ENCODE measurements at regions not wholly inside any gene's neighbourhood (a gene's known extent, or its start where the extent isn't known, plus 50 kb on each side); places are given as distances from the start of the nearest gene placed in this dataset.
"Not testable (repeated sequence)": the region's sequence is repeated elsewhere in the genome, so short reads cannot be mapped to it uniquely, and the experiment has no call there.

- peak; percentile 48 for DNase-seq
These were observed 128.5 kb downstream of the ART5 start for GRCh38 chr11:3513311-3513710.

GRCh38 chr11:3512751-3513150 is 129.0 kb downstream of the ART5 start:
- peak; percentile 78 for DNase-seq

GRCh38 chr11:3512133-3512703 is 129.6 kb downstream of the ART5 start:
- peak; percentile 63 for DNase-seq

GRCh38 chr11:3511416-3512132 is 130.2 kb downstream of the ART5 start:
- peak; percentile 81 for DNase-seq

- peak; percentile 51 for DNase-seq
These were observed 130.6 kb upstream of the ZNF195 start for GRCh38 chr11:3509563-3509962.

- DNase-seq, result not testable (repeated sequence)
These were observed 120.3 kb upstream of the ZNF195 start for GRCh38 chr11:3499198-3499597.

GRCh38 chr11:3498356-3498755 is 119.4 kb upstream of the ZNF195 start:
- peak; percentile 56 for DNase-seq

- not testable (repeated sequence) for DNase-seq
These were observed 114.2 kb upstream of the ZNF195 start for GRCh38 chr11:3493152-3493551.

- DNase-seq, result not testable (repeated sequence)
These were observed 109.1 kb upstream of the ZNF195 start for GRCh38 chr11:3488003-3488402.

GRCh38 chr11:3485737-3486136 is 106.8 kb upstream of the ZNF195 start:
- DNase-seq, result not testable (repeated sequence)

GRCh38 chr11:3476937-3477885 is 98.3 kb upstream of the ZNF195 start:
- peak; percentile 10 for DNase-seq

- DNase-seq, result not testable (repeated sequence)
These were observed 97.4 kb upstream of the ZNF195 start for GRCh38 chr11:3476084-3476936.

- DNase-seq, result peak; percentile 19
These were observed 90.0 kb upstream of the ZNF195 start for GRCh38 chr11:3468963-3469362.

- DNase-seq, result not testable (repeated sequence)
These were observed 88.7 kb upstream of the ZNF195 start for GRCh38 chr11:3467599-3467998.

GRCh38 chr11:3455666-3456065 is 76.7 kb upstream of the ZNF195 start:
- DNase-seq, result peak; percentile 71

GRCh38 chr11:3454844-3455243 is 75.9 kb upstream of the ZNF195 start:
- DNase-seq, result peak; percentile 84

- not testable (repeated sequence) for DNase-seq
These were observed 74.8 kb upstream of the ZNF195 start for GRCh38 chr11:3453596-3454256.

GRCh38 chr11:3450822-3451221 is 71.9 kb upstream of the ZNF195 start:
- DNase-seq, result not testable (repeated sequence)

GRCh38 chr11:3445535-3445934 is 66.6 kb upstream of the ZNF195 start:
- DNase-seq, result not testable (repeated sequence)

- not testable (repeated sequence) for DNase-seq
These were observed 65.4 kb upstream of the ZNF195 start for GRCh38 chr11:3444420-3444744.

- peak; percentile 92 for DNase-seq
These were observed 64.9 kb upstream of the ZNF195 start for GRCh38 chr11:3443700-3444419.
